Vagina (tissue), 2 donors: ENCODE measurements at regions not wholly inside any gene's neighbourhood (a gene's known extent, or its start where the extent isn't known, plus 50 kb on each side); places are given as distances from the start of the nearest gene placed in this dataset.

ENCODE experiments used
- POLR2A ChIP-seq, 2 donors: fragments of 450-650 bp; IDR thresholded peaks; one replicate each; pipeline ENCODE4 v1.6.1; 2017; ENCODE audit warnings: antibody characterized with exemption in 2 of 2, mild to moderate bottlenecking in 2 of 2, moderate library complexity in 2 of 2
- TF ChIP-seq, protein P1 (sequence below), 3 experiments: fragments of 450-650 bp in 2 of 3; fragments of 200-600 bp in 1 of 3; sonication (generic) in 1 of 3; IDR thresholded peaks; one replicate each; pipeline ENCODE4 v1.5.1; 2017 to 2019; ENCODE audit warnings: antibody characterized with exemption in 3 of 3, mild to moderate bottlenecking in 2 of 3, moderate library complexity in 2 of 3

DNA sequence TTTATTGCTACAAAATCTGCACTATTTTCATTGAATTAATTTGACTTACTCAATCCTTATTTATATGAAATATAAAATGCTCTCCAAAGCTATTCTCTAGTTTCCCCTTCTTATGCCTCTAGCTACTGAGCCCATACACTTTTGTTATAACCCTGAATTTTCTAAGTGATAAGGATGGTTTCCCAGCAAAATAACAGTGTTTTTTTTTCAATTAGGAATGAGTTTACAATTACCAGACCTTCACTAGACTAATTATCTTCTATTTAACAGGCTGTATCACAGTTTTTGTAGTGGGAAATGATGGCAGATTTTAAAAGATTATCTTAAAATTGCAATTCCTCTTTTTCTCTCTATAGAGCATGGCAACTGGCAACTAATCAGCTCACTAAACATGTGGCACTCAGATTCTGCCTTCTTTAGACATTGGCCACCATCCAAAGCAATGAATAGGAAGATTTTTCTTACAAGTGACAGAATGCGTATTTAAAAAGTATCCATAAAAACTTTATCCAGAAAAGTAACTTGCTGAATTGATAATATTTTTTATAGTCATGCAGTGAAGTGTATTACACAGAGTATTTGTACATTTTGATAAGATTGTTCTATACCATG lies 585.7 kb upstream of the ZNF608 start:
- no peak for TF ChIP-seq POLR2A (IDR thresholded peaks at IDR 0.05)
- TF ChIP-seq, protein P1, sequence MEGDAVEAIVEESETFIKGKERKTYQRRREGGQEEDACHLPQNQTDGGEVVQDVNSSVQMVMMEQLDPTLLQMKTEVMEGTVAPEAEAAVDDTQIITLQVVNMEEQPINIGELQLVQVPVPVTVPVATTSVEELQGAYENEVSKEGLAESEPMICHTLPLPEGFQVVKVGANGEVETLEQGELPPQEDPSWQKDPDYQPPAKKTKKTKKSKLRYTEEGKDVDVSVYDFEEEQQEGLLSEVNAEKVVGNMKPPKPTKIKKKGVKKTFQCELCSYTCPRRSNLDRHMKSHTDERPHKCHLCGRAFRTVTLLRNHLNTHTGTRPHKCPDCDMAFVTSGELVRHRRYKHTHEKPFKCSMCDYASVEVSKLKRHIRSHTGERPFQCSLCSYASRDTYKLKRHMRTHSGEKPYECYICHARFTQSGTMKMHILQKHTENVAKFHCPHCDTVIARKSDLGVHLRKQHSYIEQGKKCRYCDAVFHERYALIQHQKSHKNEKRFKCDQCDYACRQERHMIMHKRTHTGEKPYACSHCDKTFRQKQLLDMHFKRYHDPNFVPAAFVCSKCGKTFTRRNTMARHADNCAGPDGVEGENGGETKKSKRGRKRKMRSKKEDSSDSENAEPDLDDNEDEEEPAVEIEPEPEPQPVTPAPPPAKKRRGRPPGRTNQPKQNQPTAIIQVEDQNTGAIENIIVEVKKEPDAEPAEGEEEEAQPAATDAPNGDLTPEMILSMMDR (IDR thresholded peaks at IDR 0.05) = no peak
